ENCODE measurements at regions not wholly inside any gene's neighbourhood (a gene's known extent, or its start where the extent isn't known, plus 50 kb on each side); places are given as distances from the start of the nearest gene placed in this dataset.

DNA sequence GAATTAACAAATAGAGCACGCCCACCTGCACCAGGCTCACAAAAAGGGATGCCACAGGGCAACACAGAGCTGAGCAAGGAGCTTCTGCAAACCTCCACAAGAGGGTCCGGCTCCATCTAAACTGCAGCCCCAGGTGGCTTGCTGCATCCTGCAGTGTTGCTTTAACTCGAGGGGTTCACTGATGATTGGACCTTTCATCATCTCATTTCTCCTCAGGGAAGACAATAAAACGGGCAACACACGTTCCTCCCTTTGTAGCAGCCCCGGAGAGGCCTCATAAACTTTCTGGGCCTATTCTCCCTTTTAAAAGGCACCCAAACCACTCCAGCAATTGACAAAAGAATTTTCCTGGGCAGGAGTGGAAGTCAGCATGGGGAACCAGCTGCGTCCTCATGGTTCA is 161.5 kb upstream of the CDH4 start:
- Histone ChIP-seq H3K79me1 (ENCODE audit: low read depth in 1 of 2, low read length in 2 of 2) (no peaks in the 10 kb centered on the region), H3K4me3 (ENCODE audit: insufficient read depth, low read depth, low read length) (no peak overlapping the region), H4K91ac (ENCODE audit: insufficient read depth, low read depth, low read length) (no peak overlapping the region), H3K9ac (ENCODE audit: low read depth, low read length) (no peak overlapping the region), H3K27me3 (ENCODE audit: control insufficient read depth, insufficient read depth, low read length) (no peaks in the 10 kb centered on the region), H3K4ac (ENCODE audit: low read depth, low read length) (no peak overlapping the region), H3K36me3 (ENCODE audit: control insufficient read depth, insufficient read depth, low read length) (no peaks in the 10 kb centered on the region), H2BK20ac (ENCODE audit: low read depth, low read length) (no peak overlapping the region), H2BK15ac (ENCODE audit: low read depth, low read length) (no peak overlapping the region), H4K20me1 (ENCODE audit: insufficient read depth, low read length) (no peaks in the 10 kb centered on the region), H3K27ac (ENCODE audit: insufficient read depth, low read length) (no peak overlapping the region), H2AK5ac (ENCODE audit: low read depth, low read length) (no peak overlapping the region), H3K18ac (ENCODE audit: low read depth, low read length) (no peak overlapping the region), H4K5ac (ENCODE audit: low read depth, low read length) (no peak overlapping the region), H3K56ac (ENCODE audit: extremely low read depth, insufficient read depth, low read length) (no peak overlapping the region), H3K9me3 (ENCODE audit: control insufficient read depth, insufficient read depth, low read length) (peaks cover 5% of the 10 kb centered on the region), H3K4me2 (ENCODE audit: low read depth, low read length) (no peak overlapping the region), H3K23ac (ENCODE audit: low read depth, low read length) (no peak overlapping the region), H2AFZ (replicated peaks; ENCODE audit: low read length, poor library complexity) (no peak overlapping the region), H4K8ac (ENCODE audit: low read depth in 2 of 2, low read length in 2 of 2) (no peak overlapping the region), H3K14ac (replicated peaks; ENCODE audit: low read depth, low read length) (no peak overlapping the region), H2BK5ac (ENCODE audit: low read depth, low read length, poor library complexity, severe bottlenecking) (no peak overlapping the region), H3K4me1 (ENCODE audit: control insufficient read depth, insufficient read depth, low read length) (no peaks in the 10 kb centered on the region), H2AK9ac (replicated peaks; ENCODE audit: low read depth, low read length, poor library complexity) (no peak overlapping the region), H3K9me1 (ENCODE audit: insufficient read depth, low read length) (no peaks in the 10 kb centered on the region), H2BK120ac (ENCODE audit: low read depth, low read length) (no peak overlapping the region)
- no TSS peak for BruUV-seq (replicated peaks)
- CTCF ChIA-PET = no interaction called here
- intact Hi-C loops (cut with micrococcal nuclease) = no loop called here
- dilution Hi-C loops (cut with HindIII; ENCODE audit: low sequenced_read_pairs, unreplicated experiment) = no loop called here
- no peak for TF ChIP-seq FOS (IDR thresholded peaks at IDR 0.05; ENCODE audit: low read depth, low read length)
- no peak for TF ChIP-seq MAZ (IDR thresholded peaks at IDR 0.05; ENCODE audit: borderline replicate concordance, low read depth, low read length)
- TF ChIP-seq, protein P1, sequence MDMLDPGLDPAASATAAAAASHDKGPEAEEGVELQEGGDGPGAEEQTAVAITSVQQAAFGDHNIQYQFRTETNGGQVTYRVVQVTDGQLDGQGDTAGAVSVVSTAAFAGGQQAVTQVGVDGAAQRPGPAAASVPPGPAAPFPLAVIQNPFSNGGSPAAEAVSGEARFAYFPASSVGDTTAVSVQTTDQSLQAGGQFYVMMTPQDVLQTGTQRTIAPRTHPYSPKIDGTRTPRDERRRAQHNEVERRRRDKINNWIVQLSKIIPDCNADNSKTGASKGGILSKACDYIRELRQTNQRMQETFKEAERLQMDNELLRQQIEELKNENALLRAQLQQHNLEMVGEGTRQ (IDR thresholded peaks at IDR 0.05; ENCODE audit: low read depth, low read length) = no peak
- TF ChIP-seq, protein P2, sequence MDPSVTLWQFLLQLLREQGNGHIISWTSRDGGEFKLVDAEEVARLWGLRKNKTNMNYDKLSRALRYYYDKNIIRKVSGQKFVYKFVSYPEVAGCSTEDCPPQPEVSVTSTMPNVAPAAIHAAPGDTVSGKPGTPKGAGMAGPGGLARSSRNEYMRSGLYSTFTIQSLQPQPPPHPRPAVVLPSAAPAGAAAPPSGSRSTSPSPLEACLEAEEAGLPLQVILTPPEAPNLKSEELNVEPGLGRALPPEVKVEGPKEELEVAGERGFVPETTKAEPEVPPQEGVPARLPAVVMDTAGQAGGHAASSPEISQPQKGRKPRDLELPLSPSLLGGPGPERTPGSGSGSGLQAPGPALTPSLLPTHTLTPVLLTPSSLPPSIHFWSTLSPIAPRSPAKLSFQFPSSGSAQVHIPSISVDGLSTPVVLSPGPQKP (IDR thresholded peaks at IDR 0.05; ENCODE audit: borderline replicate concordance, low read depth, low read length) = no peak
- no peak for TF ChIP-seq RAD21 (IDR thresholded peaks at IDR 0.05; ENCODE audit: low read length)
- TF ChIP-seq, protein P3, sequence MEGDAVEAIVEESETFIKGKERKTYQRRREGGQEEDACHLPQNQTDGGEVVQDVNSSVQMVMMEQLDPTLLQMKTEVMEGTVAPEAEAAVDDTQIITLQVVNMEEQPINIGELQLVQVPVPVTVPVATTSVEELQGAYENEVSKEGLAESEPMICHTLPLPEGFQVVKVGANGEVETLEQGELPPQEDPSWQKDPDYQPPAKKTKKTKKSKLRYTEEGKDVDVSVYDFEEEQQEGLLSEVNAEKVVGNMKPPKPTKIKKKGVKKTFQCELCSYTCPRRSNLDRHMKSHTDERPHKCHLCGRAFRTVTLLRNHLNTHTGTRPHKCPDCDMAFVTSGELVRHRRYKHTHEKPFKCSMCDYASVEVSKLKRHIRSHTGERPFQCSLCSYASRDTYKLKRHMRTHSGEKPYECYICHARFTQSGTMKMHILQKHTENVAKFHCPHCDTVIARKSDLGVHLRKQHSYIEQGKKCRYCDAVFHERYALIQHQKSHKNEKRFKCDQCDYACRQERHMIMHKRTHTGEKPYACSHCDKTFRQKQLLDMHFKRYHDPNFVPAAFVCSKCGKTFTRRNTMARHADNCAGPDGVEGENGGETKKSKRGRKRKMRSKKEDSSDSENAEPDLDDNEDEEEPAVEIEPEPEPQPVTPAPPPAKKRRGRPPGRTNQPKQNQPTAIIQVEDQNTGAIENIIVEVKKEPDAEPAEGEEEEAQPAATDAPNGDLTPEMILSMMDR (conservative IDR thresholded peaks at IDR 0.05; ENCODE audit: low read depth, low read length) = no peak
- no peak for TF ChIP-seq SMC3 (IDR thresholded peaks at IDR 0.05; ENCODE audit: low read depth, low read length)
- TF ChIP-seq CEBPB (IDR thresholded peaks at IDR 0.05; ENCODE audit: low read depth, low read length) = no peak
- no peak for TF ChIP-seq BHLHE40 (IDR thresholded peaks at IDR 0.05; ENCODE audit: low read depth, low read length)
- TF ChIP-seq RCOR1 (IDR thresholded peaks at IDR 0.05; ENCODE audit: insufficient replicate concordance, low read length) = no peak
- no peak for TF ChIP-seq MXI1 (IDR thresholded peaks at IDR 0.05; ENCODE audit: borderline replicate concordance, low read depth, low read length)
- POLR2A ChIA-PET (ENCODE audit: unreplicated experiment) = no interaction called here
- in situ Hi-C loops (cut with MboI; ENCODE audit: low sequenced_read_pairs) = no loop called here
- no peak for DNase-seq
- no peak for ATAC-seq (ENCODE audit: low read depth)
- WGBS, 2 experiments (ENCODE audit: extremely low coverage in 2 of 2, insufficient read length in 1 of 2) = 11% methylated on average over 4 of the region's 7 CpGs; no CpG with 5 or more reads in 1 of the 2 experiments
